MCF 10A (cell line): ENCODE measurements at regions not wholly inside any gene's neighbourhood (a gene's known extent, or its start where the extent isn't known, plus 50 kb on each side); places are given as distances from the start of the nearest gene placed in this dataset.

Experiments
- BruUV-seq: library from RNA; stranded (reverse); fragments of 400-500 nt; replicated peaks from 2 replicates; lab custom pipeline; 2021; lab: Mats Ljungman, UMichigan
- CTCF ChIA-PET: fragments of 300-600 bp; sonication (Branson Sonifier 250); formaldehyde crosslinking; extraction: SDS; loops from one replicate; lab custom pipeline; 2021; ENCODE audit warnings: antibody characterized with exemption, inconsistent platforms; lab: Yijun Ruan, JAX
- POLR2A ChIA-PET: fragments of 300-600, 350-650 bp; sonication (Branson Sonifier 250); formaldehyde crosslinking; extraction: SDS; loops from one replicate; lab custom pipeline; 2020; ENCODE audit warnings: antibody characterized with exemption, inconsistent platforms; lab: Yijun Ruan, JAX
- DNase-seq: peaks from one replicate; pipeline ENCODE4 v3.0.0-alpha.2; 2018; ENCODE audit not compliant: unreplicated experiment
- H3K27ac Mint-ChIP-seq: one replicate; pipeline ENCODE4 v1.8.0; 2022; ENCODE audit warnings: mild to moderate bottlenecking, low read depth, mixed read lengths; ENCODE audit not compliant: unreplicated experiment
- H3K27me3 Mint-ChIP-seq: one replicate; pipeline ENCODE4 v1.8.0; 2022; ENCODE audit warnings: mixed read lengths; ENCODE audit not compliant: insufficient read depth, unreplicated experiment
- H3K36me3 Mint-ChIP-seq: one replicate; pipeline ENCODE4 v1.8.0; 2022; ENCODE audit warnings: mild to moderate bottlenecking, moderate library complexity, mixed read lengths; ENCODE audit not compliant: insufficient read depth, unreplicated experiment
- H3K4me1 Mint-ChIP-seq: one replicate; pipeline ENCODE4 v1.8.0; 2022; ENCODE audit warnings: mixed read lengths; ENCODE audit not compliant: insufficient read depth, unreplicated experiment
- H3K4me3 Mint-ChIP-seq: one replicate; pipeline ENCODE4 v1.8.0; 2022; ENCODE audit warnings: mild to moderate bottlenecking, moderate library complexity, mixed read lengths; ENCODE audit not compliant: unreplicated experiment
- H3K9me3 Mint-ChIP-seq: one replicate; pipeline ENCODE4 v1.8.0; 2022; ENCODE audit warnings: mixed read lengths; ENCODE audit not compliant: unreplicated experiment
- CTCF ChIP-seq: fragments of 200-600 bp; IDR thresholded peaks from one replicate; pipeline ENCODE4 v1.8.0; 2022; ENCODE audit warnings: antibody characterized with exemption, mild to moderate bottlenecking; ENCODE audit not compliant: unreplicated experiment
- intact Hi-C: fragments of 100-400 bp; cut with micrococcal nuclease; formaldehyde crosslinking; loops from 2 replicates; pipeline ENCODE4 v1.14.1; 2022

DNA sequence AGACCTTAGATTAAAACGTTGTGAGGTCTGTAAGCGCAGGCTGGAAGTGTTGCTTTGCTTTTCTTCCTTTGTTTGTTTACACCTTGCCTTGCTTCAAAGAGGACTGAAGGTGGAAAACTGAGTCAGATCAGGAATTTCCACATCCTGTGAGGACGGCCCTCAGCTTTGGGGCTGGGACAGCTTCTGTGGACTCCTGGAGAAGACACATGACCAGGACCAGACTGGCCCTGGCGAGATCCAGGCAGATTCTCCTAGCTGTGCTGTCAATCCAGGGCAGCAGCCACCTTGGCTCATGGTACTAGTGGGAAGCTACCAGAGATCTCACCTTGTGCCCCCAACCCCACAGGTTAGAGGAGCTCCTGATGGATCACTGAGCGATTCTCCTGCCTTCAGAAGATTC, 1461.9 kb downstream of the TBC1D22A start:
- POLR2A ChIA-PET = no interaction called here
- BruUV-seq = no TSS peak
- Mint-ChIP-seq H3K4me3 (no peak overlapping the region), H3K27me3 (no peaks in the 10 kb centered on the region), H3K9me3 (peaks cover 22% of the 10 kb centered on the region), H3K27ac (no peak overlapping the region), H3K36me3 (no peaks in the 10 kb centered on the region), H3K4me1 (no peaks in the 10 kb centered on the region)
- TF ChIP-seq CTCF = no peak
- DNase-seq = no peak
- CTCF ChIA-PET = no interaction called here
- intact Hi-C loops = no loop called here

GRCh38 chr22:48223488-48224190, 1461.2 kb downstream of the TBC1D22A start:
- no peaks in the 10 kb centered on the region for H3K27me3 Mint-ChIP-seq
- H3K27ac Mint-ChIP-seq = no peak overlapping the region
- no TSS peak for BruUV-seq
- DNase-seq = no peak
- intact Hi-C loops = no loop called here
- no peaks in the 10 kb centered on the region for H3K4me1 Mint-ChIP-seq
- no peaks in the 10 kb centered on the region for H3K36me3 Mint-ChIP-seq
- no peak overlapping the region for H3K4me3 Mint-ChIP-seq
- POLR2A ChIA-PET = no interaction called here
- H3K9me3 Mint-ChIP-seq = peaks cover 26% of the 10 kb centered on the region
- no peak for TF ChIP-seq CTCF
- CTCF ChIA-PET = no interaction called here

DNA sequence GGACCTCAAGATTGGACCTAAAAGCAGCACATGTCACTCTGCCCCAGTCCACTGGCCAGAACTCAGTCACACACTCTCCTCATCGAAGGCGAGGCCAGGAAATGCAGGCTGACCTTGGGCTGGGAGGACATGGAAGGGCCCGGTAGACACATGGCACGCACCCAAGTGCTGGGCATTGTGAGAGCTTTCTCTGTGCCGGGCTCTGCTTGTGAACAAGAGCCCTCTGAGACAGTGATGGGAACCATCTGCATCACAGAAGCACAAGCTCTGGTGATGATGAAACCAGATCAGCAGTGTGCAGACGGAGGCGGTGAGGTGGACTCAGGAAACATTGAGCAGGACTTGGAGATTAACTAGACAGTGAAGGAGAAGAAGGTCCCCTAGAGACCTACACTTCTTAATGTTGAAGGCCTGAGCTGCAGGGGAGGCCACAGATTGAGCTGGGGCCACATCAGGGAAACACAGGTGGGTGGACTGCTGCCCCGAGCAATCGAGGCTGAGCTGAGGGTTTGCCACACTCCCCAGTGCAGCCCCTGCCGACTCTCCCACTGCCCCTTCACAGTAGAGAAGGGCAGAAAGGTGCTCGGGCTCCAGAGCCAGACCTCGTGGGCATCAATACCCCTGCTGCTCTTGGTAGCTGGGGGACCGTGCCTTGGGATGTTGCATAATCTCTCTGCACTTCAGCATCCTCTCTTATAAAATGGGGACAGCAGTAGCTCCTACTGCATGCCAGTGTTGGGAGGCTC, 1460.5 kb downstream of the TBC1D22A start:
- BruUV-seq = no TSS peak
- Mint-ChIP-seq H3K27ac (no peak overlapping the region), H3K36me3 (no peaks in the 10 kb centered on the region), H3K9me3 (peaks cover 33% of the 10 kb centered on the region), H3K4me3 (no peak overlapping the region), H3K4me1 (no peaks in the 10 kb centered on the region), H3K27me3 (no peaks in the 10 kb centered on the region)
- no peak for DNase-seq
- ChIA-PET CTCF (no interaction called here), POLR2A (no interaction called here)
- intact Hi-C loops = no loop called here
- TF ChIP-seq CTCF = no peak

- Mint-ChIP-seq H3K4me3 (no peak overlapping the region), H3K27ac (no peak overlapping the region), H3K4me1 (no peaks in the 10 kb centered on the region), H3K36me3 (no peaks in the 10 kb centered on the region), H3K9me3 (peaks cover 27% of the 10 kb centered on the region), H3K27me3 (no peaks in the 10 kb centered on the region)
- CTCF ChIA-PET = no interaction called here
- DNase-seq = no peak
- POLR2A ChIA-PET = no interaction called here
- intact Hi-C loops = no loop called here
- TF ChIP-seq CTCF = no peak
- BruUV-seq = no TSS peak
These were observed 1456.5 kb downstream of the TBC1D22A start for GRCh38 chr22:48218889-48219420.
